GM12878 (cell line): ENCODE measurements at regions not wholly inside any gene's neighbourhood (a gene's known extent, or its start where the extent isn't known, plus 50 kb on each side); places are given as distances from the start of the nearest gene placed in this dataset.

Experiments used
- ATAC-seq: fragments of 200-7000 bp; cut with Tn5 transposase; 3 replicates; pipeline ENCODE4 v1.9.1; 2020; ENCODE audit warnings: mild to moderate bottlenecking, moderate library complexity
- BruUV-seq: library from RNA; stranded (reverse); fragments of 400-500 nt; replicated peaks from 2 replicates; lab custom pipeline; 2021; lab: Mats Ljungman, UMichigan
- CTCF ChIA-PET: fragments of 300-600 bp; sonication (Branson Sonifier 250); formaldehyde crosslinking; extraction: SDS; loops from one replicate; lab custom pipeline; 2021; ENCODE audit warnings: inconsistent platforms; lab: Yijun Ruan, JAX
- POLR2A ChIA-PET: fragments of 350-600 bp; formaldehyde crosslinking; extraction: SDS; loops from one replicate; lab custom pipeline; 2021; ENCODE audit warnings: inconsistent platforms; lab: Charles Lee
- RAD21 ChIA-PET: fragments of 300-600 bp; sonication (Branson Sonifier 250); formaldehyde crosslinking; loops from one replicate; lab custom pipeline; 2023; ENCODE audit warnings: antibody characterized with exemption; ENCODE audit not compliant: unreplicated experiment; lab: Charles Lee
- SMC1A ChIA-PET: fragments of 300-600 bp; sonication (Branson Sonifier 250); formaldehyde crosslinking; loops from one replicate; lab custom pipeline; 2023; ENCODE audit not compliant: unreplicated experiment, uncharacterized antibody; lab: Charles Lee
- DNase-seq: peaks from one replicate; pipeline ENCODE4 v3.0.0-alpha.2; 2011; ENCODE audit warnings: low read depth, low spot score
- FAIRE-seq: peaks from 3 replicates; lab custom pipeline; 2011; peaks lifted over from hg19 to GRCh38; lab: Jason Lieb, UNC
- H2AFZ ChIP-seq: 2 replicates; pipeline ENCODE4 v1.6.0; 2011; ENCODE audit warnings: low read depth, low read length, control low read depth; ENCODE audit not compliant: control insufficient read depth
- H3K27ac ChIP-seq: 2 replicates; pipeline ENCODE4 v1.5.1; 2011; ENCODE audit warnings: control low read depth; ENCODE audit not compliant: control insufficient read depth, insufficient read depth
- H3K27me3 ChIP-seq, 2 experiments: replicated peaks in 1 of 2; 2 replicates each; pipeline versions ENCODE4 v1.6.0 to v1.6.1; 2011; ENCODE audit warnings: low read length in 1 of 2; ENCODE audit not compliant: control insufficient read depth in 2 of 2, insufficient read depth in 2 of 2
- H3K36me3 ChIP-seq, 2 experiments: 2 replicates each; pipeline ENCODE4 v1.5.1; 2011; ENCODE audit warnings: low read length in 1 of 2; ENCODE audit not compliant: control insufficient read depth in 2 of 2, insufficient read depth in 2 of 2
- H3K4me1 ChIP-seq: 2 replicates; pipeline ENCODE4 v1.6.1; 2011; ENCODE audit warnings: mild to moderate bottlenecking, low read length, moderate library complexity, mixed read lengths; ENCODE audit not compliant: control insufficient read depth, insufficient read depth
- H3K4me2 ChIP-seq: 2 replicates; pipeline ENCODE4 v1.6.0; 2011; ENCODE audit warnings: control low read depth; ENCODE audit not compliant: control insufficient read depth, insufficient read depth
- H3K4me3 ChIP-seq: fragments of 200-600 bp; sonication (generic); 2 replicates; pipeline ENCODE4 v1.5.1; 2016
- H3K79me2 ChIP-seq: 2 replicates; pipeline ENCODE4 v1.6.0; 2011; ENCODE audit warnings: low read length; ENCODE audit not compliant: control insufficient read depth, insufficient read depth
- H3K9ac ChIP-seq: 2 replicates; pipeline ENCODE4 v1.8.0; 2011; ENCODE audit warnings: low read length, control low read depth, mixed read lengths; ENCODE audit not compliant: control insufficient read depth, insufficient read depth
- H3K9me3 ChIP-seq: replicated peaks from 3 replicates; pipeline ENCODE4 v1.5.1; 2011; ENCODE audit warnings: mild to moderate bottlenecking, low read length; ENCODE audit not compliant: control insufficient read depth, insufficient read depth
- H4K20me1 ChIP-seq: 2 replicates; pipeline ENCODE4 v1.6.0; 2011; ENCODE audit not compliant: control insufficient read depth, insufficient read depth
- ATF7 ChIP-seq: fragments of 450-650 bp; IDR thresholded peaks from 2 replicates; pipeline ENCODE4 v1.6.1; 2016; ENCODE audit warnings: low read depth, mild to moderate bottlenecking
- BACH1 ChIP-seq: fragments of 450-650 bp; IDR thresholded peaks from 2 replicates; pipeline ENCODE4 v1.6.1; 2017; ENCODE audit warnings: mild to moderate bottlenecking, borderline replicate concordance
- BHLHE40 ChIP-seq, 2 experiments: fragments of 450-650 bp in 1 of 2; IDR thresholded peaks; 2 replicates each; pipeline ENCODE4 v1.6.1; 2011 to 2017; ENCODE audit warnings: low read depth in 2 of 2, borderline replicate concordance in 1 of 2, improper control_type of control experiment in 1 of 2, low read length in 1 of 2, mild to moderate bottlenecking in 1 of 2
- CEBPZ ChIP-seq: fragments of 150-350 bp; IDR thresholded peaks from 2 replicates; pipeline ENCODE4 v1.6.1; 2016; ENCODE audit warnings: low read depth, low read length
- HDGF ChIP-seq: fragments of 450-650 bp; IDR thresholded peaks from 2 replicates; pipeline ENCODE4 v1.6.1; 2016; ENCODE audit warnings: antibody characterized with exemption
- JUND ChIP-seq: IDR thresholded peaks from 2 replicates; pipeline ENCODE4 v1.6.1; 2012; ENCODE audit warnings: low read depth, mild to moderate bottlenecking, low read length, improper control_type of control experiment, moderate library complexity
- NBN ChIP-seq: fragments of 450-650 bp; IDR thresholded peaks from 2 replicates; pipeline ENCODE4 v1.6.1; 2016
- PML ChIP-seq: IDR thresholded peaks from 2 replicates; pipeline ENCODE4 v1.6.1; 2012; ENCODE audit warnings: low read length, inconsistent platforms
- POLR2A ChIP-seq: IDR thresholded peaks from 2 replicates; pipeline ENCODE4 v1.6.1; 2011; ENCODE audit warnings: low read depth, mild to moderate bottlenecking, low read length
- POLR2AphosphoS2 ChIP-seq: IDR thresholded peaks from 2 replicates; pipeline ENCODE4 v1.6.1; 2011; ENCODE audit warnings: low read depth, mild to moderate bottlenecking, low read length, improper control_type of control experiment, moderate library complexity
- SUZ12 ChIP-seq: fragments of 200-600 bp; sonication (generic); IDR thresholded peaks from one replicate; pipeline ENCODE4 v1.6.1; 2018; ENCODE audit warnings: antibody characterized with exemption, mild to moderate bottlenecking; ENCODE audit not compliant: unreplicated experiment
- TARDBP ChIP-seq: IDR thresholded peaks from 2 replicates; pipeline ENCODE4 v1.6.1; 2016; ENCODE audit warnings: borderline replicate concordance
- TCF7 ChIP-seq: IDR thresholded peaks from 2 replicates; pipeline ENCODE4 v1.6.1; 2014; ENCODE audit warnings: antibody characterized with exemption, borderline replicate concordance
- ZNF274 ChIP-seq: IDR thresholded peaks from one replicate; pipeline ENCODE4 v1.8.0; 2011; ENCODE audit not compliant: insufficient read length, insufficient read depth
- WGBS: methylation state at CpG from one replicate; pipeline ENCODE4 v1.1.6; 2016; ENCODE audit warnings: low lambda C conversion rate; ENCODE audit not compliant: insufficient replicate concordance, insufficient coverage; ENCODE audit errors: missing lambda C conversion rate; 5-methylcytosine and 5-hydroxymethylcytosine counted together
- in situ Hi-C: fragments of 300-500 bp; cut with MboI; formaldehyde crosslinking; loops from 9 replicates; pipeline ENCODE4 v1.14.3; 2018; ENCODE audit warnings: mixed read lengths
- intact Hi-C: fragments of 100-400 bp; cut with micrococcal nuclease; formaldehyde crosslinking; loops from one replicate; pipeline ENCODE4 v1.14.2; 2022; ENCODE audit not compliant: unreplicated experiment
- TF ChIP-seq, protein P1 (sequence below): IDR thresholded peaks from 2 replicates; pipeline ENCODE4 v1.6.1; 2012; ENCODE audit warnings: improper control_type of control experiment, low read depth, low read length; ENCODE audit not compliant: insufficient replicate concordance

DNA sequence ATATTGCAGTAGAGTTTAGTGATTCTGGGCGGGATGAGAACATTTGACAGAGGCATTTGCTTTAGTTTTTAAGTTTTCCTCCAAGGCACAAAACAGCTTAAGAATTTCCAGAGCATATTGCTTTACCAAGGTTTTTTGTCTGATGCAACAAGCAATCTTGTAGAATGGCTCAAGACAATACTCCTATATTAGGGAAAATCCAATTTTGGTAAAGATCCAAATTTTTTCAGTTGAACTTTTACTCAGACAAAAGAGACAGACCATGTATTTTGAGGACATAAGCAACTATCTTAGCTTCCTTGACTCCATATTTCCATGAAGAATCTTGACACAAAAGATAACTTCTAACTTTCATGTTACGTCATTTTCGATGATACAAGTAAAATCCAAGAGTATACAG, 92.3 kb upstream of the NANOS1 start:
- TF ChIP-seq PML (no peak), BACH1 (no peak), TARDBP (no peak), HDGF (no peak), CEBPZ (no peak), POLR2AphosphoS2 (no peak), SUZ12 (no peak), BHLHE40 (IDR thresholded peaks at IDR 0.05; ENCODE audit: borderline replicate concordance in 1 of 2, low read depth in 2 of 2, low read length in 1 of 2) (no peak), TCF7 (no peak), ATF7 (no peak), POLR2A (no peak), ZNF274 (no peak), JUND (no peak), NBN (no peak)
- TF ChIP-seq, protein P1, sequence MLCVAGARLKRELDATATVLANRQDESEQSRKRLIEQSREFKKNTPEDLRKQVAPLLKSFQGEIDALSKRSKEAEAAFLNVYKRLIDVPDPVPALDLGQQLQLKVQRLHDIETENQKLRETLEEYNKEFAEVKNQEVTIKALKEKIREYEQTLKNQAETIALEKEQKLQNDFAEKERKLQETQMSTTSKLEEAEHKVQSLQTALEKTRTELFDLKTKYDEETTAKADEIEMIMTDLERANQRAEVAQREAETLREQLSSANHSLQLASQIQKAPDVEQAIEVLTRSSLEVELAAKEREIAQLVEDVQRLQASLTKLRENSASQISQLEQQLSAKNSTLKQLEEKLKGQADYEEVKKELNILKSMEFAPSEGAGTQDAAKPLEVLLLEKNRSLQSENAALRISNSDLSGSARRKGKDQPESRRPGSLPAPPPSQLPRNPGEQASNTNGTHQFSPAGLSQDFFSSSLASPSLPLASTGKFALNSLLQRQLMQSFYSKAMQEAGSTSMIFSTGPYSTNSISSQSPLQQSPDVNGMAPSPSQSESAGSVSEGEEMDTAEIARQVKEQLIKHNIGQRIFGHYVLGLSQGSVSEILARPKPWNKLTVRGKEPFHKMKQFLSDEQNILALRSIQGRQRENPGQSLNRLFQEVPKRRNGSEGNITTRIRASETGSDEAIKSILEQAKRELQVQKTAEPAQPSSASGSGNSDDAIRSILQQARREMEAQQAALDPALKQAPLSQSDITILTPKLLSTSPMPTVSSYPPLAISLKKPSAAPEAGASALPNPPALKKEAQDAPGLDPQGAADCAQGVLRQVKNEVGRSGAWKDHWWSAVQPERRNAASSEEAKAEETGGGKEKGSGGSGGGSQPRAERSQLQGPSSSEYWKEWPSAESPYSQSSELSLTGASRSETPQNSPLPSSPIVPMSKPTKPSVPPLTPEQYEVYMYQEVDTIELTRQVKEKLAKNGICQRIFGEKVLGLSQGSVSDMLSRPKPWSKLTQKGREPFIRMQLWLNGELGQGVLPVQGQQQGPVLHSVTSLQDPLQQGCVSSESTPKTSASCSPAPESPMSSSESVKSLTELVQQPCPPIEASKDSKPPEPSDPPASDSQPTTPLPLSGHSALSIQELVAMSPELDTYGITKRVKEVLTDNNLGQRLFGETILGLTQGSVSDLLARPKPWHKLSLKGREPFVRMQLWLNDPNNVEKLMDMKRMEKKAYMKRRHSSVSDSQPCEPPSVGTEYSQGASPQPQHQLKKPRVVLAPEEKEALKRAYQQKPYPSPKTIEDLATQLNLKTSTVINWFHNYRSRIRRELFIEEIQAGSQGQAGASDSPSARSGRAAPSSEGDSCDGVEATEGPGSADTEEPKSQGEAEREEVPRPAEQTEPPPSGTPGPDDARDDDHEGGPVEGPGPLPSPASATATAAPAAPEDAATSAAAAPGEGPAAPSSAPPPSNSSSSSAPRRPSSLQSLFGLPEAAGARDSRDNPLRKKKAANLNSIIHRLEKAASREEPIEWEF: no peak
- DNase-seq (no peak), FAIRE-seq (no peak), ATAC-seq (no peak)
- in situ Hi-C loops: no loop called here
- RAD21 ChIA-PET: no interaction called here
- Histone ChIP-seq H3K9me3 (no peaks in the 10 kb centered on the region), H3K27me3 (no peaks in the 10 kb centered on the region), H3K36me3 (no peaks in the 10 kb centered on the region), H3K4me2 (no peak overlapping the region), H3K79me2 (no peaks in the 10 kb centered on the region), H3K27ac (no peak overlapping the region), H4K20me1 (no peaks in the 10 kb centered on the region), H3K9ac (no peak overlapping the region), H2AFZ (no peak overlapping the region), H3K4me3 (no peak overlapping the region), H3K4me1 (no peaks in the 10 kb centered on the region)
- 10% methylated on average over 3 of the region's 3 CpGs for WGBS
- SMC1A ChIA-PET: no interaction called here
- no TSS peak for BruUV-seq
- CTCF ChIA-PET: no interaction called here
- POLR2A ChIA-PET: no interaction called here
- intact Hi-C loops: no loop called here
